Skeletal muscle satellite cell (primary cell): ENCODE measurements at regions not wholly inside any gene's neighbourhood (a gene's known extent, or its start where the extent isn't known, plus 50 kb on each side); places are given as distances from the start of the nearest gene placed in this dataset.

Source experiments
- H3K27me3 ChIP-seq: 2 replicates; pipeline ENCODE4 v1.7.0; 2013; ENCODE audit warnings: low read length; ENCODE audit not compliant: control insufficient read depth, insufficient read depth
- H3K36me3 ChIP-seq: 2 replicates; pipeline ENCODE4 v1.7.0; 2013; ENCODE audit warnings: mild to moderate bottlenecking, control low read depth, low read length; ENCODE audit not compliant: insufficient read depth
- H3K4me1 ChIP-seq: 2 replicates; pipeline ENCODE4 v1.7.0; 2013; ENCODE audit warnings: low read length; ENCODE audit not compliant: control insufficient read depth, insufficient read depth
- H3K4me2 ChIP-seq: 2 replicates; pipeline ENCODE4 v1.7.0; 2013; ENCODE audit warnings: mild to moderate bottlenecking, low read length
- H3K4me3 ChIP-seq: 2 replicates; pipeline ENCODE4 v1.7.0; 2013; ENCODE audit warnings: low read length
- H3K9ac ChIP-seq: 2 replicates; pipeline ENCODE4 v1.7.0; 2013; ENCODE audit warnings: mild to moderate bottlenecking, low read depth, low read length, moderate library complexity
- H3K9me3 ChIP-seq: replicated peaks from 2 replicates; pipeline ENCODE4 v1.7.0; 2013; ENCODE audit warnings: mild to moderate bottlenecking, control low read depth, low read length

DNA sequence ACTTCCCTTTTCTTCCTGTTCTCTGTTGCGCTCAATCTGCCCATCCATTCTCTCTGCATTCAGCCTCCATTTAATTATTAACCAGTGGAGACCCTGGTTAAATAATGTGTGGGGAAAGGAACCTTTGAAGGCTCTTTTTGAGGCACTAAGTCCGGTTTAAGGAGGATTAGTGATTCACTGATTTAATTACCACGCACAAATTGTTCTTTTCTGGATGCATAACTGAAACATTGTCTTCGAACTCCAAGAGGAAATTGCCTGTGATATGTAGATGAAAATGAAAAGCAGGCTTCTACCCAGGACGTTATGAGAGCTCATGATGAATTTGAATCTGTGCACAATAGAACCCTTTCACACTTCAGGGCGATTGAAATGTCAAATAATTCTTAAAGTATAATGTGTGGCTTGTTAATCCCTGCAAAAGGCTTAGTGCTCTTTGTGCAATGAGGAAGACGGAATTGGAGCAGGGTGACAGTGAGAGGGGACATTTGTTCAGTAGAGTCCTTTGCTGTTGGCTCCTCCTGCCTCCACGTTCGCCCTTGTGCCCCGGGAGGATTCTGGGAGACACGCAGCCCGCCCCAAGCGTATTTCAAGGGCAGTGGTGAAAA, 51.1 kb upstream of the ZNF236 start:
- Histone ChIP-seq H3K27me3 (peaks cover 29% of the 10 kb centered on the region), H3K9ac (no peak overlapping the region), H3K4me1 (no peaks in the 10 kb centered on the region), H3K9me3 (no peaks in the 10 kb centered on the region), H3K36me3 (no peaks in the 10 kb centered on the region), H3K4me3 (no peak overlapping the region), H3K4me2 (no peak overlapping the region)

DNA sequence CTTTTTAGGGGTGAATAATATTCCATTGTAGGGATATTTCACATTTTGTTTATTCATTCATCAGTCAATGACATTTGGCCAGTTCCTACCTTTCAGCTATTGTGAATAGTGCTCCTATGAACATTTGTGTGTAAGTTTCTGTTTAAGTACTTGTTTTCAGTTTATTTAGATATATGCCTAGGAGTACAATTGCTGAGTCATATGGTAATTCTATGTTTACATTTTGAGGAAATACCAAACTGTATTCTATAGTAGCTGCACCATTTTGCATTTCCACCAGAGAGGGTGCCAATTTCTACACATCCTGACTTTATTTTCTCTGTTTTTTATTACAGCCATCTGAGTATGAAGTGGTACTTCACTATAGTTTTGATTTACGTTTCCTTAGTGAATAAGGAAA, 54.4 kb upstream of the ZNF236 start:
- peaks cover 34% of the 10 kb centered on the region for H3K27me3 ChIP-seq
- H3K9me3 ChIP-seq, result no peaks in the 10 kb centered on the region
- no peak overlapping the region for H3K4me2 ChIP-seq
- H3K9ac ChIP-seq, result no peak overlapping the region
- no peak overlapping the region for H3K4me3 ChIP-seq
- peaks cover 5% of the 10 kb centered on the region for H3K4me1 ChIP-seq
- H3K36me3 ChIP-seq, result no peaks in the 10 kb centered on the region

DNA sequence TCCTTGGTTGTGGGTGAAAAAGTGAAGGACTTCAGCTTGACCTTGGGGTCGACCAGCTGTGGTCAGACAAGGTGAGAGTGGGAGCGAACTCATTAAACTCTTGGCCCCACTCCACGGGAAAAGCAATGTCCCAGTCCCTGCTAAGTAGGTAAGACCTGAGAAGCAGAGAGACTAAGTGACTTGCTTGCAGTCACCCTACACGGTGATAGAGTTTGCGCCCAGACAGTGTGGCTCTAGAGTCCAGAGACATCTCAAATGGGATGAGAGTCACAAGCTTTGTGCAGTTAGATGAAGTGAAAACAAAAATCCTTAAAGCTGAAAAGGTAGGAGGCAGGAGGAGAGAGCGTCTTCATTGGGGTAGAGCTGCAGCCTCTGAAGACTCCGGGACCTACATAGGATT, 55.9 kb upstream of the ZNF236 start:
- Histone ChIP-seq H3K4me1 (peaks cover 5% of the 10 kb centered on the region), H3K4me2 (no peak overlapping the region), H3K36me3 (no peaks in the 10 kb centered on the region), H3K27me3 (peaks cover 24% of the 10 kb centered on the region), H3K9ac (no peak overlapping the region), H3K9me3 (no peaks in the 10 kb centered on the region), H3K4me3 (no peak overlapping the region)

DNA sequence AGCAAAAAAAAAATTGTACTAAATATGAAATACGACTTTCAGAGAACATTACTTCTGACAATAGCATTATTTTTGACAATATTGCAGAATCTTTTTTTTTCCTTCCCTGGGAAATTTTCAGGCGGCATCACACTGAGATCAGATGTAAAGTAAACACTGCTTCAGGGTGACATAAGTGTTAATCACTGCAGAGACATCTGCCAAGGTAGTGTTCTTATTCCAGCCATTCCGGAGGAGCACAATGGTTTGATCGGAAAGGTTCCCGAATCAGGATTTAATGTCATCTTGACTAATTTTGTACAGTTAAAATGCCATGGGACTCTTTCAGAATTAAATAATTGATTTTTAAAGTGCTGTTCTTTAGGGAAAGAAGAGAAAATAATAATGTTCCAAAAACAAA, 56.7 kb upstream of the ZNF236 start:
- H3K4me1 ChIP-seq, result peaks cover 5% of the 10 kb centered on the region
- no peaks in the 10 kb centered on the region for H3K36me3 ChIP-seq
- H3K4me2 ChIP-seq, result peak overlapping the region; percentile 17
- peaks cover 18% of the 10 kb centered on the region for H3K27me3 ChIP-seq
- no peaks in the 10 kb centered on the region for H3K9me3 ChIP-seq
- no peak overlapping the region for H3K4me3 ChIP-seq
- H3K9ac ChIP-seq, result no peak overlapping the region

DNA sequence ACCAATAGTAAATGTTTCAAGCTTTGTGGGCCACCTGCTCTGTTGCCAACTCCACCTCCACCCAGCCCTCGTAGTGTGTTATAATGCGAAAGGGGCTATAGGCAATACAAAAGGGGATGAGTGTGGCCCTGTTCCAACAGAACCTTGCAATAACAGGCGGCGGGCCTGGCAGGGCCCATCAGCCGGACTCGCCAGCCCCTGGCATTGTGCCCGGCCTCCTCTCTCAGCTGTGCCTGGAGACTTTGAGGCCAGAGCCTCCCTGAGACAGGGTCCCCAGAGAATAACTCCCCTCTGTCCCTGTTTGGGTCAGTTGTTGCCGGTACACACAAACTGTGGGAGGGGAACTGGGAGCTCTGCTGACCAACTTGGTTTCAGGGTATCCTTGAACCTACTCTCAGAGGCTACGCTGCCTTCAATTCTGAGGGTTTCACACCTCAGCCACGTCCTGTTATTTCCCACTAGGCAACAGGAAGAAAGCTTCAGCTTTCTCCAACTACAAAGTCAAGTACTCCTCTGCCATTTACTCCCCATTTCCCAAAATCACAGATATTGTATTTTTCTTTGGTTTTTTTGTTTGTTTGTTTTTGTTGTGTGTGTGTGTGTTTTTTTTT, 58.0 kb upstream of the ZNF236 start:
- Histone ChIP-seq H3K9ac (no peak overlapping the region), H3K4me1 (peaks cover 5% of the 10 kb centered on the region), H3K4me2 (no peak overlapping the region), H3K4me3 (no peak overlapping the region), H3K27me3 (peaks cover 15% of the 10 kb centered on the region), H3K36me3 (no peaks in the 10 kb centered on the region), H3K9me3 (no peaks in the 10 kb centered on the region)

DNA sequence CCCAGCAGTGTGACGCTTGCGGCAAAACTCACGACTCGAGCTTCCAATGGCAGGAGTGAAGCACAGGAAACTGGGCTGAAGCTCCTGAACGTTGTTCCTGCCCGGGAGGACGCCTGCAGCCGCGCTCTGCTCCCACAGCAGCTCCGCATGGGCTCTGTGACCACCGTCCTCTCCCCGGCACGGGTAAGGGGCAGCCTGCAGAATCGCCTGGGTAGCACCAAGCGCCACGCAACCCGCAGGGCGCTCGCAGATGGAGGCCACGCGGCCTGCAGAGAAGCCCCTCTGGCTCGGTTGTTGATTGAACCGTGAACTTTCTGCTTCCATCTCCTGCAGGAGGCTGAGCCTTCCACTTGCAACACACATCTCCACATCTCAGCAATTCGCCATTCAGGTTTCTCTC, 63.3 kb upstream of the ZNF236 start:
- H3K36me3 ChIP-seq, result no peaks in the 10 kb centered on the region
- no peaks in the 10 kb centered on the region for H3K27me3 ChIP-seq
- no peak overlapping the region for H3K4me3 ChIP-seq
- H3K4me2 ChIP-seq, result no peak overlapping the region
- H3K9ac ChIP-seq, result no peak overlapping the region
- H3K9me3 ChIP-seq, result no peaks in the 10 kb centered on the region
- H3K4me1 ChIP-seq, result peaks cover 9% of the 10 kb centered on the region

DNA sequence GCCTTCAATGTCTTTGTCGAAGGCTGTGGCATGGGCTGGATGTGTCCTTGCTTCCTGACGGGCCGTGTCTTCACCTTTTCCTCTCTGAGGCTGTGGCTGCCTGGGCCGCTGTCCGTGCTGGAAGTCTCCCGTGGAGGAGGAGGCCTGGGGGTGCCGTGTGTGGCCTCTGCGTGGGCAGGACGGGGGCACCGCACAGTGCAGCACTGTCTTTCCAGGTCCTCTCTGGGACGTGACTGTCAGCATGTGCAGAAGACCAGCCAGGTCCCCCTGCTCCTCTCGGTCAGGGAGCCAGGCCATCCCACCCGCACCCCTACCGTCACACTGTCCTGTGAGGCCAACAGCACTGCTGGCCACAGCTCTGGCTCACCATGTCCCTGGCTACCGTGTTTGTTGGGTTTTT, 64.4 kb upstream of the ZNF236 start:
- Histone ChIP-seq H3K9me3 (no peaks in the 10 kb centered on the region), H3K4me2 (no peak overlapping the region), H3K4me1 (peaks cover 9% of the 10 kb centered on the region), H3K27me3 (no peaks in the 10 kb centered on the region), H3K4me3 (no peak overlapping the region), H3K9ac (no peak overlapping the region), H3K36me3 (no peaks in the 10 kb centered on the region)

DNA sequence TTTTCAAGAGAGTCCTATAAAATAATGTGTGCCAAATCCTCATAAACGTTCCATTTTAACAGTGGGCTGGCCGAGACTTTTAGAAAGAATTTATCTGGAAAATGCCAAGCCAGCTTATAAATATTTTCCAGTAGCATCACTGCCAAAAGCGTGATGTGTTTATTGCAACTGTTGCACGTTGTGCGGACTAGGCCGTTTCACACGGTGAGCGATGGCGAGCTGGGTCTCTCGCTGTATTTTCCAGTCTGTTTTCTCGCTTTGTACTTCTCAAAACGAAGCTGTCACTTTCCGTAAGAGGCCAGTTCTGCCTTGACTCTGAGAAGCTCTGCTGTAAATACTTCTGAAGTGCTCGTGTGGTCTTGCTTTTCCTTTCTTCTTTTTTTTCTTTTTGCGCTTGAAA, 65.0 kb upstream of the ZNF236 start:
- peaks cover 9% of the 10 kb centered on the region for H3K4me1 ChIP-seq
- no peak overlapping the region for H3K4me3 ChIP-seq
- H3K4me2 ChIP-seq, result no peak overlapping the region
- no peaks in the 10 kb centered on the region for H3K36me3 ChIP-seq
- H3K27me3 ChIP-seq, result no peaks in the 10 kb centered on the region
- no peaks in the 10 kb centered on the region for H3K9me3 ChIP-seq
- H3K9ac ChIP-seq, result no peak overlapping the region

DNA sequence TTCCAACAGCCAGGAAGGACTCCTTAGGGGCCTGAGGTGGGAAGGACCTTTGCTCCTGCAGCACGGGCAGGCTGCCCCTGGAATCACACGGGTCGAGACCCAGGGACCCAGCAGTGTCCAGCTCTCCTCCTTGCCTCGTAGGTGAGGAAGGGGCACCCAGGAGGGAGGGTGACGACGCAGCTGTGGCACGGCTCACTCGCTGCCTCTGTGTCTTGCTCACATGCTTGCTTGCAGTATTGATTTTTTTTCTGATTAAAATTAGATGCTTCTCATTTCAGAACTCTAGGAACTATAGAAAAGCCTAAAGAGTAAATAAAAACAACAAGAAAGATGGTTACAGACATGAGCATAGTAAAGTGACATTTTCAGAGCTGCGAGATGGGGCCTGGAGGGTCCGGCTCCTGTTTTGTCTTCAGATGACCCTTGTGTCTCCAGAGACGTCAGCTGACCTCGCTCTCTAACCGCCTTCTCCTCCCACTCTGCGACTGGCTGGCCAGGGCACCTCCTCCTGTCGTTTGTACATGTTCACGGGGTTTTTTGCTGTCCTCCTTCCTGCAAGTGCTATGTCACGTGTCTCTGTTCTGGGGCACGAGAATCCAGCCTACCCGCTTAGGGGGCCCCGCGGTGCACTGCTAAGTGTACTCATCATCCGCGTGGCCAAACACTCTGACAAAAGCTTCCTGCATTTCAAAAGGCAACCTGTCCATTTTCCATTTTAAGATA, 65.7 kb upstream of the ZNF236 start:
- Histone ChIP-seq H3K9ac (no peak overlapping the region), H3K4me3 (no peak overlapping the region), H3K4me1 (peaks cover 9% of the 10 kb centered on the region), H3K36me3 (no peaks in the 10 kb centered on the region), H3K4me2 (peak overlapping the region; percentile 32), H3K27me3 (no peaks in the 10 kb centered on the region), H3K9me3 (no peaks in the 10 kb centered on the region)

DNA sequence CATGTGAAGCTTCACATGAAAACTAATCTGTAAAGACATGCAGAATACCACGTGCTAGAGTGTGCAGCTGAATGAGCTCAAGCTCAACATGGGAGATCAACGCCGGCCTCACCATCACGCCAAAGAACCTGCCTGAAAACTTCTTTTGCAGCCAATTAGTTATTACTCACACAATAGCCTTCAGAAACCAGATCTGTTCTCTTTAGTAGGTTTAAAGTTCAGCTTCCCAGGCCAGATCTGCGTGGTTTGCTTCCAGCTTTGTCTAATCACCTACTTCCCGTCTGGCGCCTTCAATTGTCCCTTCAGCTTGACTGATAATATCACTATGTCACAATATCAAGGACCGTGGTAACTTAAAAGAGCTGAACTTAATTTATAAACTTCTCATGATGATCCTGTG, 68.0 kb upstream of the ZNF236 start:
- H3K4me2 ChIP-seq, result no peak overlapping the region
- no peaks in the 10 kb centered on the region for H3K9me3 ChIP-seq
- H3K4me3 ChIP-seq, result no peak overlapping the region
- no peaks in the 10 kb centered on the region for H3K36me3 ChIP-seq
- no peaks in the 10 kb centered on the region for H3K27me3 ChIP-seq
- no peak overlapping the region for H3K9ac ChIP-seq
- peaks cover 9% of the 10 kb centered on the region for H3K4me1 ChIP-seq

DNA sequence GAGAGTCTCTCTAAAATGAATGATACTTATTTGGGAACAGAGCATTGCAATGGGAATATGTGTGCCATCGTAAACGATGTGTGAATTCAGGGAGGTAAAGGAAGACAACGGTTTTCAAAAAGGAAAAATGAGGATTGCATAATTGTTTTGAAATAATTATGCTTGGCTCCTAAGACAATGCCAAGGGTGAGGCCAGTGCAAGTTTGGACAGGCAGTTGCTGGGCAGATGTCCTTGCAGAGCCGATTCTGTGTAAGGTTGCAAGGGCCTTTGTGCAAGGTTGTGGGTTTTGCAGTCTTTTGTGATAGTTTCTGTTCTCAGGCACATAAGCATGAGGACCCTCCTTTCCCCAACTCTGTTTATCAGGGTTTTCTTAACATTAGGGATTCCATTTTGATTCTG, 70.0 kb upstream of the ZNF236 start:
- Histone ChIP-seq H3K4me3 (no peak overlapping the region), H3K36me3 (no peaks in the 10 kb centered on the region)

More for the DNA sequence above, 70.0 kb upstream of the ZNF236 start:
- H3K9ac ChIP-seq, result no peak overlapping the region
- H3K4me1 ChIP-seq, result peaks cover 7% of the 10 kb centered on the region
- no peaks in the 10 kb centered on the region for H3K27me3 ChIP-seq
- no peak overlapping the region for H3K4me2 ChIP-seq
- no peaks in the 10 kb centered on the region for H3K9me3 ChIP-seq
